ENCODE measurements at regions not wholly inside any gene's neighbourhood (a gene's known extent, or its start where the extent isn't known, plus 50 kb on each side); places are given as distances from the start of the nearest gene placed in this dataset.

DNA sequence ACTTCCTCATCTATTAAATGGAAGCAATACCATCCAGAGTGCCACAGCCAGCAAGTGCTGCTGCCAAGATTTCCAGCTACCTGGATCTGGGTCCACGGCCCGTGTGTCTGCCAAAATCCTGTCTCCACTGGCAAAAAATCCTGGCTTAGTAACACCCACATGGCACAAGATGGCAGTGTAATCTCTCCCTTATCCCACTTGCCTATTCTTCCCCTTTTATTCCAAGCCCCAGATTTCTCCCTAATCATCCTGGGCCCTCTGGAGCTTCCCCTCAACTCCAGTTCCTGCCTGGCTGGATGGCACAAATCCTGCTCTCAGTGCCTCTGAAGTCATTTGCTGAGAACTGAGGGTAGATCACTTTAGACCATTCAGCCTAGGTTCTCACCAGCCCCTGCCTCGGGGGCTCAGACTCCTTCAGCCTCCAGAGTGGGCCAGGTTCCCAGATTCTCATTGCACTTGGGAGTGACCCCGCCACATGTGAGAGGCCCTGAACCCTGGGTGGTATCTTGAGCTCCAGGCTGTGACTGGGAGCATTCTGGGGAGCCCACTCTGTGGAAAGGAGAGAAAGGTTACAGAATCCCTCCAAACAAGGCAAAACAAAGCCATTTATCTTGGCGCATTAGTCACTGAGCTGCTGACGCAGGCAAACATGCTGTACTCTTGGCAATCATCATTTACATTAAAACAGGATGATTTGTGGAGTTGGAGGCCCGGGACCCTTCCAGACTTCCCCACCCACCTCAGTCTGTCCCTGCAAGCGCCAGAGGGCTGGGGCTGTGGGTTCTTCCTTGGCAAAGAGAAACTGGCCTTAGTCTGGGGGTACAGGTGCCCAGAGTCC lies 325.8 kb downstream of the DYSF start:
- Mint-ChIP-seq H3K4me1 (ENCODE audit: low read depth) (peaks cover 17% of the 10 kb centered on the region), H3K36me3 (ENCODE audit: low read depth) (no peaks in the 10 kb centered on the region), H3K27me3 (ENCODE audit: low read depth) (peaks cover 5% of the 10 kb centered on the region), H3K27ac (ENCODE audit: unreplicated experiment) (no peak overlapping the region), H3K9me3 (ENCODE audit: low read depth) (no peaks in the 10 kb centered on the region), H3K4me3 (ENCODE audit: unreplicated experiment) (no peak overlapping the region)
- DNase-seq (ENCODE audit: low spot score), result no peak
- TF ChIP-seq, protein P1, sequence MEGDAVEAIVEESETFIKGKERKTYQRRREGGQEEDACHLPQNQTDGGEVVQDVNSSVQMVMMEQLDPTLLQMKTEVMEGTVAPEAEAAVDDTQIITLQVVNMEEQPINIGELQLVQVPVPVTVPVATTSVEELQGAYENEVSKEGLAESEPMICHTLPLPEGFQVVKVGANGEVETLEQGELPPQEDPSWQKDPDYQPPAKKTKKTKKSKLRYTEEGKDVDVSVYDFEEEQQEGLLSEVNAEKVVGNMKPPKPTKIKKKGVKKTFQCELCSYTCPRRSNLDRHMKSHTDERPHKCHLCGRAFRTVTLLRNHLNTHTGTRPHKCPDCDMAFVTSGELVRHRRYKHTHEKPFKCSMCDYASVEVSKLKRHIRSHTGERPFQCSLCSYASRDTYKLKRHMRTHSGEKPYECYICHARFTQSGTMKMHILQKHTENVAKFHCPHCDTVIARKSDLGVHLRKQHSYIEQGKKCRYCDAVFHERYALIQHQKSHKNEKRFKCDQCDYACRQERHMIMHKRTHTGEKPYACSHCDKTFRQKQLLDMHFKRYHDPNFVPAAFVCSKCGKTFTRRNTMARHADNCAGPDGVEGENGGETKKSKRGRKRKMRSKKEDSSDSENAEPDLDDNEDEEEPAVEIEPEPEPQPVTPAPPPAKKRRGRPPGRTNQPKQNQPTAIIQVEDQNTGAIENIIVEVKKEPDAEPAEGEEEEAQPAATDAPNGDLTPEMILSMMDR (IDR thresholded peaks at IDR 0.05), result peak; percentile 71

GRCh38 chr2:71778514-71778913 lies 325.2 kb downstream of the DYSF start:
- peaks cover 11% of the 10 kb centered on the region for H3K4me1 Mint-ChIP-seq (ENCODE audit: low read depth)
- TF ChIP-seq, protein P1 (IDR thresholded peaks at IDR 0.05), result no peak
- no peaks in the 10 kb centered on the region for H3K36me3 Mint-ChIP-seq (ENCODE audit: low read depth)
- H3K27ac Mint-ChIP-seq (ENCODE audit: unreplicated experiment), result no peak overlapping the region
- H3K27me3 Mint-ChIP-seq (ENCODE audit: low read depth), result peaks cover 5% of the 10 kb centered on the region
- H3K4me3 Mint-ChIP-seq (ENCODE audit: unreplicated experiment), result no peak overlapping the region
- no peak for DNase-seq (ENCODE audit: low spot score)
- no peaks in the 10 kb centered on the region for H3K9me3 Mint-ChIP-seq (ENCODE audit: low read depth)

DNA sequence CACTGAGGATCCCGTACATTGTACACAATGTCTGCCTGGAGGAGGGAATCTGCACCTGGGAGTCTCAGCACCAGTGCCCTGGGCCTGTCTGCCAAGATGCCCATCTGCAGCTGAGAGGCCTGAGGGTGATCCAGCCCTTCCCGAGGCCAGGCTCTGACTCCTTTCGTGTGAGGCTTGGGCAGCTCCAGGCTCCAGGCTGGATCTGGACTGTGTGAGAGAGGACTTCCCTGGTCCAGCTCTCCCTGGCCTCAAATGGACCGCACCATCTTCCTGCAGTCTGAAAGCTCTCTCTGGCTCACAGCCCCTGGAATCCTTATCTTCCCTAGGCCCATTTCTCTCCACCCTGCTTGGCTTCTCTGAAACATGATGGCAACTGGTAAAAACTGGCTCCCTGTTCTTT lies 324.6 kb downstream of the DYSF start:
- peaks cover 5% of the 10 kb centered on the region for H3K27me3 Mint-ChIP-seq (ENCODE audit: low read depth)

DNA sequence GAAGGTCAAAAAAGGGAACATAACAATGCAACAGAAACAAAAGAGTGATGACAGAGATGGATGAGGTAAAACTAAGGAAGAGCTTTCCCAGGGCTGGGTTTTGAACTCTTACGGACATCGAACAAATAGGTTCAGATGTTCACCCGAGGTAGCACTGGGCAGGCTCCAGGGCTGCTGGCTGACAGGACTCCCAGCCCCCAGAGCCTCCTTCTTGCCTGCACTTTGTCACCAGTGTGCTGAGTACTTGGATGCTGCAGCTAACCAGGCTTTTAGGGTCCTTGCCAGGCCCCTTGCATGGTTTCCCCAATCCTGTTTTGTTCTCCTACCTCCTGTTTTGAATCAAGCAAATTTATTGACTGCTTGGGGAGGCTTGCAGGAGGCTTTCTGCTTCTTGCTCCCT lies 322.9 kb downstream of the DYSF start:
- H3K27me3 Mint-ChIP-seq (ENCODE audit: low read depth), result peaks cover 2% of the 10 kb centered on the region
- DNase-seq (ENCODE audit: low spot score), result no peak
- TF ChIP-seq, protein P1 (IDR thresholded peaks at IDR 0.05), result no peak
- no peak overlapping the region for H3K27ac Mint-ChIP-seq (ENCODE audit: unreplicated experiment)
- H3K4me3 Mint-ChIP-seq (ENCODE audit: unreplicated experiment), result no peak overlapping the region
- no peaks in the 10 kb centered on the region for H3K4me1 Mint-ChIP-seq (ENCODE audit: low read depth)
- peaks cover 6% of the 10 kb centered on the region for H3K9me3 Mint-ChIP-seq (ENCODE audit: low read depth)
- no peaks in the 10 kb centered on the region for H3K36me3 Mint-ChIP-seq (ENCODE audit: low read depth)

More for the DNA sequence above, 324.6 kb downstream of the DYSF start:
- no peaks in the 10 kb centered on the region for H3K9me3 Mint-ChIP-seq (ENCODE audit: low read depth)
- H3K4me1 Mint-ChIP-seq (ENCODE audit: low read depth), result peaks cover 5% of the 10 kb centered on the region
- DNase-seq (ENCODE audit: low spot score), result no peak
- H3K36me3 Mint-ChIP-seq (ENCODE audit: low read depth), result no peaks in the 10 kb centered on the region
- no peak overlapping the region for H3K27ac Mint-ChIP-seq (ENCODE audit: unreplicated experiment)
- no peak overlapping the region for H3K4me3 Mint-ChIP-seq (ENCODE audit: unreplicated experiment)
- TF ChIP-seq, protein P1 (IDR thresholded peaks at IDR 0.05), result no peak

DNA sequence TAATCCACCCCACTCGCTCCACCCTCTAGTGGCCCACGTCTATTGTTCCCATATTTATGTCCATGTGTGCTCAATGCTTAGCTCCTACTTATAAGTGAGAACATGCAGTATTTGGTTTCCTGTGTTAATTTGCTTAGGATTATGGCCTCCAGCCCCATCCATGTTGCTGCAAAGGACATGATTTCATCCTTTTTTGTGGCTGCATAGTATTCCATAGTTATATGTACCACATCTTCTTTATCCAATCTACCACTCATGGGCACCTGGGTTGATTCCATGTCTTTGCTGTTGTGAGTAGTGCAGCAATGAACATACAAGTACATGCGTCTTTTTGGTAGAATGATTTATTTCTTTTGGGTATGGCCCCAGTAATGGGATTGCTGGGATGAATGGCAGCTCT lies 319.9 kb downstream of the DYSF start:
- H3K4me3 Mint-ChIP-seq (ENCODE audit: unreplicated experiment), result no peak overlapping the region
- H3K36me3 Mint-ChIP-seq (ENCODE audit: low read depth), result peaks cover 5% of the 10 kb centered on the region
- no peak for DNase-seq (ENCODE audit: low spot score)
- peaks cover 12% of the 10 kb centered on the region for H3K9me3 Mint-ChIP-seq (ENCODE audit: low read depth)
- TF ChIP-seq, protein P1 (IDR thresholded peaks at IDR 0.05), result no peak
- no peaks in the 10 kb centered on the region for H3K4me1 Mint-ChIP-seq (ENCODE audit: low read depth)
- H3K27ac Mint-ChIP-seq (ENCODE audit: unreplicated experiment), result no peak overlapping the region
- H3K27me3 Mint-ChIP-seq (ENCODE audit: low read depth), result no peaks in the 10 kb centered on the region
